Endothelial cell of umbilical vein (primary cell): ENCODE measurements at regions not wholly inside any gene's neighbourhood (a gene's known extent, or its start where the extent isn't known, plus 50 kb on each side); places are given as distances from the start of the nearest gene placed in this dataset.

Experiments used
- BruUV-seq: library from RNA; stranded (reverse); fragments of 400-500 nt; replicated peaks from 2 replicates; lab custom pipeline; 2021; lab: Mats Ljungman, UMichigan
- CTCF ChIA-PET: fragments of 300-600, 350-600 bp; sonication (Branson Sonifier 250); formaldehyde crosslinking; loops from one replicate; lab custom pipeline; 2021; ENCODE audit warnings: antibody characterized with exemption, inconsistent platforms; lab: Charles Lee
- POLR2A ChIA-PET: fragments of 300-600, 350-600 bp; sonication (Branson Sonifier 250); formaldehyde crosslinking; loops from one replicate; lab custom pipeline; 2021; ENCODE audit warnings: antibody characterized with exemption, inconsistent platforms; lab: Charles Lee
- DNase-seq: peaks from one replicate; pipeline ENCODE4 v3.0.0-alpha.2; 2011; ENCODE audit warnings: low read depth, low spot score
- FAIRE-seq: peaks from 2 replicates; lab custom pipeline; 2011; peaks lifted over from hg19 to GRCh38; lab: Jason Lieb, UNC
- H2AFZ ChIP-seq: 2 replicates; pipeline ENCODE4 v1.6.0; 2012; ENCODE audit warnings: low read depth, low read length, control low read depth, inconsistent platforms
- H3K27ac ChIP-seq: 2 replicates; pipeline ENCODE4 v1.5.1; 2011; ENCODE audit warnings: low read depth, mild to moderate bottlenecking, control low read depth, low read length, moderate library complexity; ENCODE audit not compliant: insufficient read depth
- H3K27me3 ChIP-seq, 2 experiments: 2 replicates each; pipeline versions ENCODE4 v1.6.0 to v1.6.1; 2011; ENCODE audit warnings: low read length in 2 of 2, mixed read lengths in 1 of 2; ENCODE audit not compliant: control insufficient read depth in 2 of 2, insufficient read depth in 2 of 2
- H3K36me3 ChIP-seq, 2 experiments: 2 replicates in 1 of 2; 3 replicates in 1 of 2; pipeline ENCODE4 v1.5.1; 2011; ENCODE audit warnings: low read length in 2 of 2, mild to moderate bottlenecking in 1 of 2, moderate library complexity in 1 of 2; ENCODE audit not compliant: control insufficient read depth in 2 of 2, insufficient read depth in 2 of 2; ENCODE audit errors: extremely low read depth in 1 of 2
- H3K4me1 ChIP-seq: 3 replicates; pipeline ENCODE4 v1.5.1; 2011; ENCODE audit warnings: mild to moderate bottlenecking, low read length; ENCODE audit not compliant: control insufficient read depth, insufficient read depth; ENCODE audit errors: extremely low read depth
- H3K4me2 ChIP-seq: 2 replicates; pipeline ENCODE4 v1.6.1; 2011; ENCODE audit warnings: low read length, control low read depth, mixed read lengths; ENCODE audit not compliant: insufficient read depth
- H3K4me3 ChIP-seq, 3 experiments: fragments of 200-600 bp in 1 of 3; sonication (generic), shearing (Covaris generic) in 1 of 3; replicated peaks in 1 of 3; 2 replicates each; pipeline ENCODE4 v1.5.1; 2011 to 2016; ENCODE audit warnings: control low read depth in 3 of 3, low read length in 3 of 3, mild to moderate bottlenecking in 2 of 3, inconsistent platforms in 1 of 3, low read depth in 1 of 3, moderate library complexity in 1 of 3; ENCODE audit not compliant: insufficient read depth in 1 of 3
- H3K79me2 ChIP-seq: 2 replicates; pipeline ENCODE4 v1.6.0; 2012; ENCODE audit warnings: low read length, inconsistent platforms; ENCODE audit not compliant: control insufficient read depth, insufficient read depth
- H3K9ac ChIP-seq: replicated peaks from 2 replicates; pipeline ENCODE3; 2011; ENCODE audit warnings: low read length, control low read depth; ENCODE audit not compliant: insufficient read depth; ENCODE audit errors: extremely low read depth
- H3K9me1 ChIP-seq: replicated peaks from 3 replicates; pipeline ENCODE4 v1.6.0; 2011; ENCODE audit warnings: mild to moderate bottlenecking, low read length; ENCODE audit not compliant: control insufficient read depth, insufficient read depth; ENCODE audit errors: extremely low read depth
- H3K9me3 ChIP-seq: replicated peaks from 2 replicates; pipeline ENCODE4 v1.5.1; 2012; ENCODE audit warnings: low read length, inconsistent platforms; ENCODE audit not compliant: control insufficient read depth, insufficient read depth
- H4K20me1 ChIP-seq: replicated peaks from 2 replicates; pipeline ENCODE3; 2011; ENCODE audit warnings: mild to moderate bottlenecking, low read length; ENCODE audit not compliant: control insufficient read depth, insufficient read depth; ENCODE audit errors: extremely low read depth
- EZH2 ChIP-seq: IDR thresholded peaks from 2 replicates; pipeline ENCODE4 v1.6.1; 2012; ENCODE audit warnings: borderline replicate concordance, low read depth, mild to moderate bottlenecking, moderate library complexity, low read length, inconsistent platforms; ENCODE audit not compliant: severe bottlenecking
- GATA2 ChIP-seq: IDR thresholded peaks from 2 replicates; pipeline ENCODE4 v1.7.0; 2011; ENCODE audit warnings: low read depth, mild to moderate bottlenecking, moderate library complexity, mixed read lengths, low read length; ENCODE audit not compliant: insufficient read length, insufficient read depth
- JUN ChIP-seq: IDR thresholded peaks from 2 replicates; pipeline ENCODE4 v1.6.1; 2011; ENCODE audit warnings: borderline replicate concordance, low read depth; ENCODE audit not compliant: insufficient read length, insufficient read depth
- MYC ChIP-seq: IDR thresholded peaks from one replicate; pipeline ENCODE4 v1.6.1; 2011; ENCODE audit warnings: mild to moderate bottlenecking, low read depth, low read length
- POLR2A ChIP-seq: IDR thresholded peaks from 2 replicates; pipeline ENCODE4 v1.6.1; 2012; ENCODE audit warnings: low read depth, mild to moderate bottlenecking, control low read depth, low read length
- POLR2AphosphoS5 ChIP-seq: IDR thresholded peaks from 2 replicates; pipeline ENCODE4 v1.6.1; 2012; ENCODE audit warnings: low read depth, mild to moderate bottlenecking, control low read depth, low read length, moderate library complexity; ENCODE audit not compliant: insufficient read depth
- dilution Hi-C: fragments of 300-500 bp; cut with MboI; formaldehyde crosslinking; loops from one replicate; pipeline ENCODE4 v1.15.0; 2019; ENCODE audit warnings: low sequenced_read_pairs; ENCODE audit not compliant: extremely low pct_ligation_motif_present
- intact Hi-C: fragments of 100-400 bp; cut with micrococcal nuclease; formaldehyde crosslinking; loops from one replicate; pipeline ENCODE4 v1.10.0; 2022
- TF ChIP-seq, protein P1 (sequence below): IDR thresholded peaks from 2 replicates; pipeline ENCODE4 v1.6.1; 2011; ENCODE audit not compliant: insufficient read depth, insufficient read length
- TF ChIP-seq, protein P2 (sequence below), 2 donors: IDR thresholded peaks; 1 replicate in 1 of 2; 2 replicates in 1 of 2; pipeline ENCODE4 v1.5.1; 2011; ENCODE audit warnings: low read length in 2 of 2, mild to moderate bottlenecking in 2 of 2, moderate library complexity in 2 of 2, control low read depth in 1 of 2, inconsistent platforms in 1 of 2, low read depth in 1 of 2; ENCODE audit not compliant: insufficient read depth in 1 of 2; ENCODE audit errors: extremely low read depth in 1 of 2

DNA sequence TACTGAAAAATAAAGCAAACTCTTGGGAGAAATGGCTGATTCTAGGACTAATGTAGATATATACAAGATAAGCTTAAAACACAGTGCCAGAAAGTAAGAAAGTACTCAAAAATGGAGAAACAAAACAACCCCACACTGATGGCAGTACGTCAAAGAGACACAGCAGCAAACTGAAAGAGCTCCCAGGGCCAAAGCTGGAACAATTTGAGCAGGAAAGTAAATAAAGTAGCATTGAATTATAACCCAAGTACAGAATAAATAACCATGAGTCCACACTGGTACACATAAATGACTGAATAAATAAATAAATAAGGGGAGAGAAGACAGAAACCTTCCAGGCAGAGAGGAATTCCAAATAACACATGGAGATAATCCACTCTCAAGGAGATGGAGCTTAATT is 120.9 kb downstream of the GLUL start:
- Histone ChIP-seq H3K27ac (no peak overlapping the region), H3K4me3 (no peak overlapping the region), H3K9me1 (no peaks in the 10 kb centered on the region), H3K9me3 (no peaks in the 10 kb centered on the region), H3K4me1 (no peaks in the 10 kb centered on the region), H3K9ac (no peak overlapping the region), H3K79me2 (no peaks in the 10 kb centered on the region), H3K36me3 (no peaks in the 10 kb centered on the region), H2AFZ (no peak overlapping the region), H4K20me1 (no peaks in the 10 kb centered on the region), H3K27me3 (no peaks in the 10 kb centered on the region), H3K4me2 (no peak overlapping the region)
- ChIA-PET POLR2A (no interaction called here), CTCF (no interaction called here)
- FAIRE-seq (no peak), DNase-seq (no peak)
- dilution Hi-C loops = no loop called here
- BruUV-seq = no TSS peak
- TF ChIP-seq JUN (no peak), POLR2AphosphoS5 (no peak), POLR2A (no peak), GATA2 (no peak), MYC (no peak), EZH2 (no peak)
- TF ChIP-seq, protein P1, sequence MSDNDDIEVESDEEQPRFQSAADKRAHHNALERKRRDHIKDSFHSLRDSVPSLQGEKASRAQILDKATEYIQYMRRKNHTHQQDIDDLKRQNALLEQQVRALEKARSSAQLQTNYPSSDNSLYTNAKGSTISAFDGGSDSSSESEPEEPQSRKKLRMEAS = no peak
- TF ChIP-seq, protein P2, sequence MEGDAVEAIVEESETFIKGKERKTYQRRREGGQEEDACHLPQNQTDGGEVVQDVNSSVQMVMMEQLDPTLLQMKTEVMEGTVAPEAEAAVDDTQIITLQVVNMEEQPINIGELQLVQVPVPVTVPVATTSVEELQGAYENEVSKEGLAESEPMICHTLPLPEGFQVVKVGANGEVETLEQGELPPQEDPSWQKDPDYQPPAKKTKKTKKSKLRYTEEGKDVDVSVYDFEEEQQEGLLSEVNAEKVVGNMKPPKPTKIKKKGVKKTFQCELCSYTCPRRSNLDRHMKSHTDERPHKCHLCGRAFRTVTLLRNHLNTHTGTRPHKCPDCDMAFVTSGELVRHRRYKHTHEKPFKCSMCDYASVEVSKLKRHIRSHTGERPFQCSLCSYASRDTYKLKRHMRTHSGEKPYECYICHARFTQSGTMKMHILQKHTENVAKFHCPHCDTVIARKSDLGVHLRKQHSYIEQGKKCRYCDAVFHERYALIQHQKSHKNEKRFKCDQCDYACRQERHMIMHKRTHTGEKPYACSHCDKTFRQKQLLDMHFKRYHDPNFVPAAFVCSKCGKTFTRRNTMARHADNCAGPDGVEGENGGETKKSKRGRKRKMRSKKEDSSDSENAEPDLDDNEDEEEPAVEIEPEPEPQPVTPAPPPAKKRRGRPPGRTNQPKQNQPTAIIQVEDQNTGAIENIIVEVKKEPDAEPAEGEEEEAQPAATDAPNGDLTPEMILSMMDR (IDR thresholded peaks at IDR 0.05; ENCODE audit: extremely low read depth in 1 of 2, insufficient read depth in 1 of 2, low read depth in 1 of 2, low read length in 2 of 2) = no peak
- intact Hi-C loops = no loop called here
